ENCODE measurements at regions not wholly inside any gene's neighbourhood (a gene's known extent, or its start where the extent isn't known, plus 50 kb on each side); places are given as distances from the start of the nearest gene placed in this dataset.

- ATAC-seq: no peak
- Histone ChIP-seq H3K4me1 (no peaks in the 10 kb centered on the region), H3K9me3 (no peaks in the 10 kb centered on the region), H3K4me3 (no peak overlapping the region), H3K27me3 (peaks cover 0 to 5% (median 0%) of the 10 kb centered on the region in 7 donors), H3K36me3 (no peaks in the 10 kb centered on the region), H3K27ac (no peak overlapping the region)
- intact Hi-C loops (cut with DNase I): no loop called here
- TF ChIP-seq CTCF (IDR thresholded peaks at IDR 0.05): no peak
- no peak for DNase-seq
- 66 to 73% methylated on average over 2 of the region's 2 CpGs for WGBS, 2 donors
Measured at GRCh38 chr1:209326076-209326475, 257.4 kb upstream of the CAMK1G start.

- H3K4me3 ChIP-seq: no peak overlapping the region
- 73 to 76% methylated on average over 7 of the region's 7 CpGs for WGBS, 2 donors
- intact Hi-C loops (cut with DNase I): no loop called here
- DNase-seq (no peak), ATAC-seq (peak in 1 of 8 donors; percentile 49)
- H3K36me3 ChIP-seq: no peaks in the 10 kb centered on the region
- H3K9me3 ChIP-seq: no peaks in the 10 kb centered on the region
- no peak overlapping the region for H3K27ac ChIP-seq
- H3K4me1 ChIP-seq: no peaks in the 10 kb centered on the region
- no peak for TF ChIP-seq CTCF (IDR thresholded peaks at IDR 0.05)
- H3K27me3 ChIP-seq: peaks cover 0 to 5% (median 0%) of the 10 kb centered on the region in 7 donors
Measured at GRCh38 chr1:209326831-209327230, 256.7 kb upstream of the CAMK1G start.

- Histone ChIP-seq H3K4me3 (no peak overlapping the region), H3K4me1 (no peaks in the 10 kb centered on the region), H3K27me3 (peaks cover 0 to 5% (median 0%) of the 10 kb centered on the region in 7 donors), H3K27ac (no peak overlapping the region), H3K36me3 (no peaks in the 10 kb centered on the region), H3K9me3 (no peaks in the 10 kb centered on the region)
- DNase-seq: peak in 1 of 2 donors; percentile 5
- intact Hi-C loops (cut with DNase I): no loop called here
- no peak for TF ChIP-seq CTCF (IDR thresholded peaks at IDR 0.05)
- 33 to 45% methylated on average over 4 of the region's 4 CpGs for WGBS, 2 donors
- peak in 1 of 8 donors; percentile 52 for ATAC-seq
Measured at GRCh38 chr1:209328196-209328595, 255.3 kb upstream of the CAMK1G start.

- peak; percentile 23 to 75 (median 68) for TF ChIP-seq CTCF (IDR thresholded peaks at IDR 0.05)
- peaks cover 0 to 20% (median 0%) of the 10 kb centered on the region in 7 donors for H3K27me3 ChIP-seq
- H3K9me3 ChIP-seq: no peaks in the 10 kb centered on the region
- no peaks in the 10 kb centered on the region for H3K4me1 ChIP-seq
- ATAC-seq (no peak), DNase-seq (no peak)
- H3K4me3 ChIP-seq: no peak overlapping the region
- intact Hi-C loops (cut with DNase I): loop anchor here in 1 of 10 donors (10.0 kb wide), 1 partner anchor 90 kb away; no protein-coding TSS in a partner anchor
- H3K36me3 ChIP-seq: no peaks in the 10 kb centered on the region
- H3K27ac ChIP-seq: no peak overlapping the region
- WGBS, 2 donors: 35 to 36% methylated on average over 2 of the region's 2 CpGs
Measured at GRCh38 chr1:209335178-209335577, 248.3 kb upstream of the CAMK1G start.

Measured in heart right ventricle (tissue), 16 donors.